HG02642 (cell line): ENCODE measurements at regions not wholly inside any gene's neighbourhood (a gene's known extent, or its start where the extent isn't known, plus 50 kb on each side); places are given as distances from the start of the nearest gene placed in this dataset.
"Not testable (repeated sequence)": the region's sequence is repeated elsewhere in the genome, so short reads cannot be mapped to it uniquely, and the experiment has no call there.

Experiments
- ATAC-seq: cut with Tn5 transposase; IDR thresholded peaks from one replicate; pipeline ENCODE4 v1.9.1; 2021; ENCODE audit warnings: mild to moderate bottlenecking; ENCODE audit not compliant: unreplicated experiment, poor library complexity

GRCh38 chr3:66552846-66553245 lies 52.0 kb upstream of the LRIG1 start:
- no peak for ATAC-seq

- no peak for ATAC-seq
Measured at GRCh38 chr3:66553441-66554113, 52.8 kb upstream of the LRIG1 start.

- ATAC-seq = no peak
Measured at GRCh38 chr3:66554178-66554577, 53.4 kb upstream of the LRIG1 start.

- no peak for ATAC-seq
Measured at GRCh38 chr3:66555214-66555844, 54.5 kb upstream of the LRIG1 start.

- no peak for ATAC-seq
Measured at GRCh38 chr3:66557170-66557569, 56.3 kb upstream of the LRIG1 start.

- ATAC-seq = not testable (repeated sequence)
Measured at GRCh38 chr3:66559924-66560323, 59.1 kb upstream of the LRIG1 start.

GRCh38 chr3:66561367-66561766 lies 60.5 kb upstream of the LRIG1 start:
- no peak for ATAC-seq

- ATAC-seq = no peak
Measured at GRCh38 chr3:66565301-66565700, 64.5 kb upstream of the LRIG1 start.

- no peak for ATAC-seq
Measured at GRCh38 chr3:66567077-66567476, 66.3 kb upstream of the LRIG1 start.

GRCh38 chr3:66572090-66572675 lies 71.4 kb upstream of the LRIG1 start:
- ATAC-seq = no peak

- no peak for ATAC-seq
Measured at GRCh38 chr3:66572938-66573710, 72.3 kb upstream of the LRIG1 start.

GRCh38 chr3:66574091-66574490 lies 73.3 kb upstream of the LRIG1 start:
- no peak for ATAC-seq

GRCh38 chr3:66577426-66578203 lies 76.8 kb upstream of the LRIG1 start:
- no peak for ATAC-seq

- no peak for ATAC-seq
Measured at GRCh38 chr3:66581256-66581655, 80.4 kb upstream of the LRIG1 start.

- ATAC-seq = peak; percentile 96
Measured at GRCh38 chr3:66582721-66583423, 82.0 kb upstream of the LRIG1 start.

- no peak for ATAC-seq
Measured at GRCh38 chr3:66583424-66584040, 82.7 kb upstream of the LRIG1 start.

GRCh38 chr3:66585520-66586095 lies 84.8 kb upstream of the LRIG1 start:
- no peak for ATAC-seq

- no peak for ATAC-seq
Measured at GRCh38 chr3:66586853-66587252, 86.0 kb upstream of the LRIG1 start.

GRCh38 chr3:66588340-66588847 lies 87.6 kb upstream of the LRIG1 start:
- ATAC-seq = no peak
